Left ventricle myocardium inferior (tissue), 1 donor: ENCODE measurements at regions not wholly inside any gene's neighbourhood (a gene's known extent, or its start where the extent isn't known, plus 50 kb on each side); places are given as distances from the start of the nearest gene placed in this dataset.

Experiments
- DNase-seq: peaks from one replicate; pipeline ENCODE4 v3.0.0-alpha.2; 2020
- H3K27ac ChIP-seq: fragments of 200-600 bp; replicated peaks from 2 replicates; pipeline ENCODE4 v1.8.0; 2021
- H3K27me3 ChIP-seq: fragments of 200-600 bp; 2 replicates; pipeline ENCODE4 v1.8.0; 2021; ENCODE audit warnings: low read depth
- H3K36me3 ChIP-seq: fragments of 200-600 bp; 2 replicates; pipeline ENCODE4 v1.8.0; 2021
- H3K4me1 ChIP-seq: fragments of 200-600 bp; 2 replicates; pipeline ENCODE4 v1.8.0; 2021
- H3K4me3 ChIP-seq: fragments of 200-600 bp; 2 replicates; pipeline ENCODE4 v1.8.0; 2021; ENCODE audit warnings: mild to moderate bottlenecking, moderate library complexity
- H3K9me3 ChIP-seq: fragments of 200-600 bp; replicated peaks from 2 replicates; pipeline ENCODE4 v1.8.0; 2021
- CTCF ChIP-seq: fragments of 200-600 bp; IDR thresholded peaks from 2 replicates; pipeline ENCODE4 v1.8.0; 2021; ENCODE audit warnings: antibody characterized with exemption, mild to moderate bottlenecking, borderline replicate concordance
- intact Hi-C: fragments of 100-400 bp; cut with micrococcal nuclease; formaldehyde crosslinking; loops from one replicate; pipeline ENCODE4 v1.11.0; 2022
- donor health status: DM: no; HTN: yes; CAD: no; lungs with severe emphysema.

GRCh38 chr16:6247775-6248174 is 1084.9 kb upstream of the RBFOX1 start:
- no peak overlapping the region for H3K4me3 ChIP-seq
- intact Hi-C loops: no loop called here
- DNase-seq: no peak
- no peaks in the 10 kb centered on the region for H3K36me3 ChIP-seq
- H3K4me1 ChIP-seq: no peaks in the 10 kb centered on the region
- H3K27me3 ChIP-seq: no peaks in the 10 kb centered on the region
- H3K9me3 ChIP-seq: peaks cover 4% of the 10 kb centered on the region
- TF ChIP-seq CTCF: no peak
- H3K27ac ChIP-seq: no peak overlapping the region

- no peak for DNase-seq
- Histone ChIP-seq H3K9me3 (peaks cover 4% of the 10 kb centered on the region), H3K4me3 (no peak overlapping the region), H3K36me3 (no peaks in the 10 kb centered on the region), H3K27ac (no peak overlapping the region), H3K4me1 (no peaks in the 10 kb centered on the region), H3K27me3 (no peaks in the 10 kb centered on the region)
- intact Hi-C loops: no loop called here
- TF ChIP-seq CTCF: no peak
Measured at GRCh38 chr16:6247150-6247549, 1085.5 kb upstream of the RBFOX1 start.

- intact Hi-C loops: no loop called here
Measured at GRCh38 chr16:6246266-6246665, 1086.4 kb upstream of the RBFOX1 start.

GRCh38 chr16:6232056-6232455 is 1100.6 kb upstream of the RBFOX1 start:
- intact Hi-C loops: no loop called here
- DNase-seq: no peak

More at GRCh38 chr16:6246266-6246665, 1086.4 kb upstream of the RBFOX1 start:
- no peak for DNase-seq
- Histone ChIP-seq H3K4me3 (no peak overlapping the region), H3K36me3 (no peaks in the 10 kb centered on the region), H3K27ac (no peak overlapping the region), H3K9me3 (peaks cover 4% of the 10 kb centered on the region), H3K4me1 (no peaks in the 10 kb centered on the region), H3K27me3 (no peaks in the 10 kb centered on the region)
- TF ChIP-seq CTCF: no peak

GRCh38 chr16:6231398-6231797 is 1101.2 kb upstream of the RBFOX1 start:
- no peak for DNase-seq
- no peak overlapping the region for H3K27ac ChIP-seq
- no peaks in the 10 kb centered on the region for H3K4me1 ChIP-seq
- H3K27me3 ChIP-seq: no peaks in the 10 kb centered on the region
- no peak overlapping the region for H3K4me3 ChIP-seq
- H3K9me3 ChIP-seq: peaks cover 9% of the 10 kb centered on the region
- H3K36me3 ChIP-seq: no peaks in the 10 kb centered on the region
- intact Hi-C loops: no loop called here
- TF ChIP-seq CTCF: no peak

More at GRCh38 chr16:6232056-6232455, 1100.6 kb upstream of the RBFOX1 start:
- Histone ChIP-seq H3K27ac (no peak overlapping the region), H3K4me3 (no peak overlapping the region), H3K36me3 (no peaks in the 10 kb centered on the region), H3K4me1 (no peaks in the 10 kb centered on the region), H3K9me3 (peaks cover 9% of the 10 kb centered on the region), H3K27me3 (no peaks in the 10 kb centered on the region)
- TF ChIP-seq CTCF: no peak

GRCh38 chr16:6229186-6229585 is 1103.5 kb upstream of the RBFOX1 start:
- DNase-seq: no peak
- peaks cover 9% of the 10 kb centered on the region for H3K9me3 ChIP-seq
- H3K27ac ChIP-seq: no peak overlapping the region
- no peak for TF ChIP-seq CTCF
- H3K4me3 ChIP-seq: no peak overlapping the region
- no peaks in the 10 kb centered on the region for H3K4me1 ChIP-seq
- intact Hi-C loops: no loop called here
- H3K27me3 ChIP-seq: no peaks in the 10 kb centered on the region
- H3K36me3 ChIP-seq: no peaks in the 10 kb centered on the region
